Dedifferentiated amniotic fluid mesenchymal stem cell (primary cell): ENCODE measurements at regions not wholly inside any gene's neighbourhood (a gene's known extent, or its start where the extent isn't known, plus 50 kb on each side); places are given as distances from the start of the nearest gene placed in this dataset.
A peak's percentile ranks its signal among the peaks of the same experiment; 100 is the strongest.

ENCODE experiments used
- DNase-seq: peaks from one replicate; pipeline ENCODE4 v3.0.0-alpha.2; 2016; ENCODE audit errors: extremely low spot score

- DNase-seq, result no peak
Observed at GRCh38 chr16:54412777-54413455, 126.3 kb upstream of the IRX3 start.

DNA sequence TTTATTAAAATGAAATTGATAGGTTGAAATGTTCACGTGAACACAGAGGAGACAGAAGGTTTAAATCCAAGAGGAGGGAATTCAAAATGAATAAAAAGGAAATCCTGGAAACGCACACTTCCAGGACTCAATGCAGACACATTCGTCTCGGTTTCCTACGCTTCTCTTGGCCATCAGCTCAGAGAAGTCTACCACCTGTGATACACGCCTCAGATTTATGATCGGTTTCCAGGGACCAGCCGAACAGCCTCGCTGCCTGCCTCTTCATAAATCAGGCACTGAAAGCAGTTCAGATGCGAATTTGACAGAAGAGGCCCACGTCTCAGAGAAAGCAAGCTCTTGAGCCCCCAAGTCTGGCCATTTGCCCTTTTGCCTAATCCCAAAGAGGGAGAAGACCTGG is 125.5 kb upstream of the IRX3 start:
- DNase-seq, result no peak

DNA sequence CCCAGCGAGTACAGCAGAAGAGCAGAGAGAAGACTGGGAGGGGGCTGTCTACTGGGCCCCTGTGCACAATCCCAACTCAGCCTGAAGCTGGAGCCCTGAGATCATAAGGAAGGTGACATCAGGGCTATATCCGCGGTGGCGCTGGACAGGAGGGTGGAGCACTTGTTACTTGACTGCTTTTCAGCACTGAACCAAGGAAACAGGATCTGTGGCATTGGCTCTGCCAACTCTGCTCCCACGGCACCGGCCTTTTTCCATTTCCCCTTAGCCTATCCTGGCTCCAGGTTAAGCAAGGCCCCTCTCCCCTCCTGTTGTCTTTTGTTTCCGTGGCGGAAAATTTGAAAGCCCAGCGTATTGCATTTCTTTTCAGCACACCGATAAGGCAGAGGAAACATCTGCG is 125.0 kb upstream of the IRX3 start:
- no peak for DNase-seq

- DNase-seq, result no peak
Observed at GRCh38 chr16:54409982-54410381, 123.4 kb upstream of the IRX3 start.

- DNase-seq, result peak; percentile 88
Observed at GRCh38 chr16:54407596-54407995, 121.0 kb upstream of the IRX3 start.

GRCh38 chr16:54405478-54405877 is 118.9 kb upstream of the IRX3 start:
- DNase-seq, result no peak

DNA sequence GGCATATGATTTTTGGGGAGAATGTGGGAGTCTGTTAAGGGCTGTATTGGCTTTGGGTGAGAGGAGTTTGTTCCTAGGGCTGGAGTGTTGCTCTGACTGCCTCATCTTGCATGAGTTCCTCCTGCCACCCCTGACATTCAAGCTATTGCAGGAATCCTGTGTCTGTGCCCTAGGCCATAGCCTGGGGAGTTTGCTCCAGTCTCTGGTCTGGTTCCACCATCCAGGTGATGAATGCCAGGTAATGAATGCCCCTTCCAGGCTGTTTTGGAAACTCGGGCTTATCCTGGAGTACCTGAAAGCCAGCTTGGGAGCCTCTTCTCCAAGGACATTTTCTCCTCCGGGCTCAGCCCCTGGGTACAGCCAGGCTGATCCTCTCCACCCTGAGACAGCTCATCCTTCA is 117.0 kb upstream of the IRX3 start:
- no peak for DNase-seq

- DNase-seq, result no peak
Observed at GRCh38 chr16:54402873-54403272, 116.3 kb upstream of the IRX3 start.

GRCh38 chr16:54402270-54402669 is 115.7 kb upstream of the IRX3 start:
- no peak for DNase-seq

DNA sequence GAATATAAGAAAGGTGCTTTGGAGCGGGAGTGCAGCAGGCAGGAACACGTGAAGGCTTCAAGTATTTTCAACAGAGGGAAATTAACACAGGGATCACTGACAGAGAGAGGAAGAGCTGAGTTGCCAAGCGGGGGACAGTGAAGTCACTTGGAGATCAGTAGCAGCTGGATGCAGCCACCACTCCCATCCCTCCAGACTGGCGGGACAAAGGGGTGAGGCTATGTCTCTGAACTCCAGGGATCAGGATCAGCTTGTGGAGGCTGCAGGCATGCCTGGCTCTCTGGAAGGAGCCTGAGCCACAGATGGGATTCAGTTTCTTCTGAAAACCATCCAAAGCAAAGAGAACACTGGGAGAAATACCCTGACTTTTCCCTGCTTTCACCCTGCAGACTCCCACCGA is 113.7 kb upstream of the IRX3 start:
- no peak for DNase-seq

DNA sequence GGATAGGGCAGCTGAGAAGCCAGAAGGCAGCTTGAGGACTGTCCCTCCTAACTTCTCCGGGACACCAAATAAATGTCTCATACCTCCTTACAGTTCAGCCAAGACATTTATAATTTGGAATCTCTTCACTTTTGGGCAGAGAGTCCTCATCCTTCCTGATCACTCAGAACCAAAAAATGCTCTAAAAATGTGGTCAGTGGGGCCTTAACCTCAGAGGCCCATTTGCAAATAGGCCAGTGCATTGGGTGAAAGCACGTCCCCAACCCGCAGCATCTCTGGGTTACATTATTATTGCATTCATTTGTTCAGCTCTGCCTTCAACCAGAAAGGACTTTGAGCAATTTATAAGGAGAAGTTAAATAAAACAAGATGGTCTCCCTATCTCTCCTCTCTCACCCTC is 112.4 kb upstream of the IRX3 start:
- no peak for DNase-seq

DNA sequence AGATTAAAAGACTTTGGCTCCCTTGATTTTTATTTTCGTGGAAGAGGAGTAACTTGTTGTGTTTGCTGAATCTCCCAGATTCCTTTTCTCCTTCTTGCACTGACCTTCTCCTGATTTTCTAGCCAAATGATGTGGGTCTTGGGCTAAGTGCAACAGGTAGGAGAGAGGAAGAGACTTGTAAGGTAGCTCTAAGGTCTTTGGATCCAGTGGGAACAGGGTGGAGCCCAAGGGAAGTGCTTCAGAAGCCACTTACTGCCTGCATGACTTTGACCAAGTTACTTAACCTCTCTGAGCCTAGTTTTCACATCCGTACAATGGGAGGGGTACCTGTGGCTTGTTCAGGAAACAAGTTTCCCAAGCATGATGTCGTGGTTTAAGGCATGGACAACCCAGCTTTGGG is 111.3 kb upstream of the IRX3 start:
- no peak for DNase-seq

GRCh38 chr16:54397190-54397835 is 110.7 kb upstream of the IRX3 start:
- no peak for DNase-seq

DNA sequence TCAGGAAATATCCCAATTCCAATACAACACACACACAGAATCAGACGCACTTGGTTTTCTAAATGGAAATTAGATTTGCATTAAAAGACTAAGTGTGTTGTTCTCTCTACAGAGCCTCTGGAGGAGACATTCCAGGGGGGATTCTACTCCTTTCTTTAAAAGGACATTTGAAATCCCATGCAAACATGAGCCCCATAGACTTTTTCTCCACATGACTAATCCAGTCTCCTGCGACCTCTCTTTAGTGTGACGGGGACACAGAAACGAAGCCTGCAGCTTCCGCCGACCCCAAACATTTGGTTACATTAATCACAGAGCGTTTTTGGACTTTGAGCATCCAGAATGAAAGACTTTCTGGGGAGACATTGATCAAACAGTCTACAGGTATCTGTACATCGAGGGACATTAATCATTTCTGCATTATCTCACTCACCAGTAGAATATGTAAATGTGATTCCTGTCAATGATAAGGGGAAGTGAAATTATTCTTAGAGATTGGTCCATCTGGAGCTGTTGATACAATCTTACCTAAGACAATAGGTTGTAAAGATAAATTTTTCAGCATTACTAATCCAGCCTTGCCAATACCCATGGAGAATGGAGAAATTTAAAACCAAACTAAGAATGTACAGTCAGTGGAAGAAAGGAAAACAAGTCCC is 103.4 kb upstream of the IRX3 start:
- DNase-seq, result no peak

GRCh38 chr16:54385141-54385540 is 98.6 kb upstream of the IRX3 start:
- no peak for DNase-seq

GRCh38 chr16:54381601-54382313 is 95.2 kb upstream of the IRX3 start:
- no peak for DNase-seq

DNA sequence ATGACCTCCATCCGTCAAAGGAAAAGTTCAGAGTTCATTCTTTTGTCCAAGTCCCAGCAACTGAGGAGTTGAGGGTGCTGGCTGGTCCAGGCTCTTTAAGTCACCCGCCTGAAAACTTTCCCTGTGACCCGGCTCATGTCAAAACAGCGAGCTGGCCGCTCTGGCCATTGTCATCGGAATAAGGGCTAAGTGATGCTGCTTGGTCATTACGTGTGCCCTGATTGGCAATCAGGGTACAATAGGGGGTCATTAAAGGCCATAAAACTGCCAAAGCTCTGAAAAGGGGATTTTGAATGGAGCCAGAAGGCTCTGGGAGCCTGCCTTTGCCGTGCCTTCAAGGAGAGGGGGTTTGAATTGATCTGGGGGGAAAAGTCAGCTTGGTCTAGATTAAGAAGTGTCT is 88.5 kb upstream of the IRX3 start:
- DNase-seq, result no peak

GRCh38 chr16:54373534-54374520 is 87.2 kb upstream of the IRX3 start:
- peak; percentile 55 for DNase-seq

DNA sequence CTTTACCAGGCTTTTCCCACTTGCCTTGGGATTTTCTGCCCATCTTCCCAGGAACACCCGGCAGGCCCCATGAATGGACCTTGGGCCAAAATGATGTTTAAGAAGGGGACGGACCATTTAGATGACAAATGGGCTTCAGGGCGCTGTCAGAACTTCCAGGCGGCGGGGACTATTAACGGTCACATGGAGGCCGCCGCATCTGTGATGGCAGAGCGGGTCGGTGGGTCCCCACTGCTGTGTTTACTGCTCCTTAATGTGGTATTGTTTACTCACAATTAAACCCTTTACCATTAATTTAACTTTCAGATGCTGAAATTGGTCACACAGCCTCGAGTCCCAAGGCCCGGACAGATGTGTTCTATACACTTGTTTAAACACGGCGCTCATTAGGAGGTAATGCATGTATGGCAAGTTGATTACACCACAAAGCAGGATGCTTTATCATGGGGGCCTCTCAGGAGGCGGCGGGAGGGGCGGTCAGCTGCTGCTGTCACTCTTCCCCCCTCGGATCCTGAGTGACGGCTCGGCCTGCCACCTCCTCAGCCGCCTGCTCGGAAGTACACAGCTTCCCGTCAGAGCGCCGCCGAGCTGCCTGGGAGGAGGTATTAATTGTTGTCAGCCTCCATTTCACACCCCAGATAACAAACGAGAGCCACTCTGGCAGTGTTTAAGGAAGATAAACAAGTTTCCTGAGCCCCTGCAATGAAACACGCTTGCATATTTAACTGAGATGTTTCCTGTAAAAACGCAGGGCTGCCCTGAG is 83.9 kb upstream of the IRX3 start:
- DNase-seq, result no peak

GRCh38 chr16:54369861-54370260 is 83.3 kb upstream of the IRX3 start:
- no peak for DNase-seq

DNA sequence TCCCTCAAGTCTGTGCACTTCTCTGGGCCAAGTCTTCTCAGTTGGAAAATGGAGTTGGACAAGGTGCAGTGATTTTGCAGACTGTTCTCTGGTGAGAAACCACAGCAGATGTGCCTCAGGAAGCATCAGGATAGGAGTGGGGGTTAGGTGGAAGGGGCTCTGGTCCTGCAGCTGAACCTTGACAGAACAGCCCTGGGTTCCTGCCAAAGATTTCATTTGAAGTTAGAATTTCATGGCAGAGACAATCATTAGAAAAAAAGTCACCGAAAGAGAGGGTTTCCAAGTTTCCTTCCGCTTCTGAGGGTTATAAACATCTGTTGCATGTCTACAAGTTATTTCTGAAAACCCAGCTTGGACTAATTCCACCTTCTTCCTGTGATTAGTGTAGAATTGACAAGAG is 80.4 kb upstream of the IRX3 start:
- DNase-seq, result no peak
